Liver (tissue), 8 donors: ENCODE measurements at regions not wholly inside any gene's neighbourhood (a gene's known extent, or its start where the extent isn't known, plus 50 kb on each side); places are given as distances from the start of the nearest gene placed in this dataset.

Experiments
- DNase-seq: peaks from one replicate; pipeline ENCODE4 v3.0.0-alpha.2; 2017; ENCODE audit warnings: low spot score
- H3K27ac ChIP-seq, 2 donors: one replicate each; pipeline ENCODE4 v1.7.0; 2013; ENCODE audit warnings: inconsistent platforms in 2 of 2, low read length in 2 of 2, control low read depth in 1 of 2, low read depth in 1 of 2, mild to moderate bottlenecking in 1 of 2
- H3K27me3 ChIP-seq, 4 donors: one replicate each; pipeline versions ENCODE4 v1.6.1 to v1.7.0; 2013; ENCODE audit warnings: low read length in 3 of 4, inconsistent platforms in 1 of 4, mild to moderate bottlenecking in 1 of 4, moderate library complexity in 1 of 4; ENCODE audit not compliant: control insufficient read depth in 4 of 4, insufficient read depth in 4 of 4
- H3K36me3 ChIP-seq, 4 donors: one replicate each; pipeline versions ENCODE4 v1.6.1 to v1.7.0; 2013; ENCODE audit warnings: low read length in 3 of 4, mild to moderate bottlenecking in 3 of 4, low read depth in 1 of 4, moderate library complexity in 1 of 4; ENCODE audit not compliant: control insufficient read depth in 4 of 4, insufficient read depth in 3 of 4
- H3K4me1 ChIP-seq, 4 donors: one replicate each; pipeline versions ENCODE4 v1.6.1 to v1.7.0; 2013; ENCODE audit warnings: low read length in 3 of 4, mild to moderate bottlenecking in 3 of 4, moderate library complexity in 1 of 4; ENCODE audit not compliant: control insufficient read depth in 4 of 4, insufficient read depth in 4 of 4
- H3K4me3 ChIP-seq, 3 donors: one replicate each; pipeline versions ENCODE4 v1.6.1 to v1.7.0; 2013; ENCODE audit warnings: low read length in 3 of 3, control low read depth in 1 of 3, low read depth in 1 of 3, mild to moderate bottlenecking in 1 of 3
- H3K9ac ChIP-seq, 2 donors: one replicate each; pipeline ENCODE4 v1.7.0; 2013; ENCODE audit warnings: low read length in 2 of 2, mild to moderate bottlenecking in 2 of 2, moderate library complexity in 2 of 2, control low read depth in 1 of 2, low read depth in 1 of 2
- H3K9me3 ChIP-seq, 4 donors: one replicate each; pipeline versions ENCODE4 v1.6.1 to v1.7.0; 2013; ENCODE audit warnings: low read length in 3 of 4; ENCODE audit not compliant: control insufficient read depth in 4 of 4
- EGR1 ChIP-seq, 2 donors: IDR thresholded peaks; 2 replicates each; pipeline ENCODE4 v1.6.1; 2016 to 2018; ENCODE audit warnings: antibody characterized with exemption in 2 of 2, low read depth in 2 of 2
- FOXA1 ChIP-seq: IDR thresholded peaks from 2 replicates; pipeline ENCODE4 v1.6.1; 2016; ENCODE audit warnings: antibody characterized with exemption
- FOXA2 ChIP-seq: IDR thresholded peaks from 2 replicates; pipeline ENCODE4 v1.6.1; 2016; ENCODE audit warnings: antibody characterized with exemption
- GABPA ChIP-seq, 2 donors: IDR thresholded peaks in 1 of 2; conservative IDR thresholded peaks in 1 of 2; 2 replicates each; pipeline ENCODE4 v1.6.1; 2016; ENCODE audit warnings: antibody characterized with exemption in 2 of 2, mild to moderate bottlenecking in 1 of 2, moderate library complexity in 1 of 2
- HNF4A ChIP-seq, 2 donors: conservative IDR thresholded peaks; 2 replicates each; pipeline ENCODE4 v1.6.1; 2016; ENCODE audit warnings: antibody characterized with exemption in 2 of 2, mild to moderate bottlenecking in 2 of 2
- HNF4G ChIP-seq: IDR thresholded peaks from 2 replicates; pipeline ENCODE4 v1.6.1; 2016; ENCODE audit warnings: antibody characterized with exemption
- JUND ChIP-seq, 2 donors: IDR thresholded peaks; 2 replicates each; pipeline ENCODE4 v1.6.1; 2016; ENCODE audit warnings: antibody characterized with exemption in 2 of 2
- NR2F2 ChIP-seq: IDR thresholded peaks from 2 replicates; pipeline ENCODE4 v1.6.1; 2016; ENCODE audit warnings: antibody characterized with exemption
- RAD21 ChIP-seq, 2 donors: IDR thresholded peaks; 2 replicates each; pipeline ENCODE4 v1.6.1; 2016; ENCODE audit warnings: antibody characterized with exemption in 2 of 2, mild to moderate bottlenecking in 2 of 2
- RXRA ChIP-seq, 2 donors: IDR thresholded peaks; 2 replicates each; pipeline ENCODE4 v1.6.1; 2017 to 2018; ENCODE audit warnings: antibody characterized with exemption in 2 of 2, mild to moderate bottlenecking in 1 of 2
- SP1 ChIP-seq: IDR thresholded peaks from 2 replicates; pipeline ENCODE4 v1.6.1; 2018; ENCODE audit warnings: antibody characterized with exemption, mild to moderate bottlenecking
- TAF1 ChIP-seq: conservative IDR thresholded peaks from 2 replicates; pipeline ENCODE4 v1.6.1; 2016; ENCODE audit warnings: antibody characterized with exemption, mild to moderate bottlenecking
- YY1 ChIP-seq: IDR thresholded peaks from 2 replicates; pipeline ENCODE4 v1.6.1; 2016; ENCODE audit warnings: antibody characterized with exemption, mild to moderate bottlenecking
- WGBS: extraction: QIAGEN DNeasy Blood & Tissue Kit; methylation state at CpG from one replicate; pipeline ENCODE4 v1.1.7; 2013; 5-methylcytosine and 5-hydroxymethylcytosine counted together
- TF ChIP-seq, protein P1 (sequence below): IDR thresholded peaks from 2 replicates; pipeline ENCODE4 v1.6.1; 2016; ENCODE audit warnings: antibody characterized with exemption
- TF ChIP-seq, protein P2 (sequence below): IDR thresholded peaks from 2 replicates; pipeline ENCODE4 v1.6.1; 2016; ENCODE audit warnings: antibody characterized with exemption, mild to moderate bottlenecking
- TF ChIP-seq, protein P3 (sequence below): fragments of 150-350 bp; IDR thresholded peaks from 2 replicates; pipeline ENCODE4 v1.5.1; 2017; ENCODE audit warnings: improper control_type of control experiment, low read depth, low read length; ENCODE audit not compliant: missing input control
- TF ChIP-seq, protein P4 (sequence below): IDR thresholded peaks from 2 replicates; pipeline ENCODE4 v1.6.1; 2016; ENCODE audit warnings: antibody characterized with exemption
- TF ChIP-seq, protein P5 (sequence below): IDR thresholded peaks from 2 replicates; pipeline ENCODE4 v1.6.1; 2016; ENCODE audit warnings: antibody characterized with exemption
- donor health status: healthy.
- donor health status: healthy.
- donor health status: healthy.
- donor health status: healthy.
- donor health status: healthy.

DNA sequence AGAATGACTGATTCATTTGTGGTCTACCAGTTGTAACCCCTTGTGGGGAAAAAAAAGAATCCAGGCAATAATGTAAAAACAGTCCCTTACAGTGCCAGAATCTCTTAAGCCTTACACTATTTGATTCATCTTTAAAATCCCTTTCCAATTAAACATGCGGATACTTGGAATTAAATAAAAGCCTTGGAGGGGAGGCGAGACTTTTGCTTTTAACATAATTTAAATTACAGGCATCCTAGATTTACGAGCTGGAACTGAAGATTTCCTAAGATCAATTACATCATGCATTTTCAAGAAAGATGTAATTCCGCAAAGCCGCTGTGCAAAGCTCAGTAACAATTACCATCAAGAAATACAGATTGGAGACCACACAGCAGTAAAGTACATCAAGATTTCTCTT, 370.2 kb downstream of the MTRR start:
- no peaks in the 10 kb centered on the region for H3K27me3 ChIP-seq
- H3K9ac ChIP-seq, result no peak overlapping the region
- no peak for DNase-seq

DNA sequence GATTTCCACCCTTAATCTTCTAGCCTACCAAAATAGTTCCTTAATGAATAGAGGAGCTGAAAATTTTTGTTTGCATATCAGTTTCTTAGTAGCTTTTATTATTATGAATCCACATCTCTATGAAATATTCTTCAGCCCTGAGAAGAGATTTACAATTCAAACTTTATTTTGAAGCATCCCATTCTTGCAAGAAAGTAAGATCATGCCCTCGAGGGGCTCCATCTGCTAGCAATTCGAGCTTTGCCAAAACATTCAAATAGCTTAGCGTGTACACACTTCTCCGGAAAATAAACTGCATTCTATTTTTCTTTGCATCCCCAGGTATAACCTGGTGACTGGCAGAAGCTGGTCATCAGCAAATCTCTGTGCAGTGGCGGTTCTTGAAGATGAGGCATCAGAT, 370.7 kb downstream of the MTRR start:
- Histone ChIP-seq H3K36me3 (no peaks in the 10 kb centered on the region), H3K27me3 (no peaks in the 10 kb centered on the region), H3K4me1 (no peaks in the 10 kb centered on the region), H3K4me3 (no peak overlapping the region), H3K27ac (no peak overlapping the region), H3K9ac (no peak overlapping the region), H3K9me3 (no peaks in the 10 kb centered on the region)
- TF ChIP-seq, protein P1, sequence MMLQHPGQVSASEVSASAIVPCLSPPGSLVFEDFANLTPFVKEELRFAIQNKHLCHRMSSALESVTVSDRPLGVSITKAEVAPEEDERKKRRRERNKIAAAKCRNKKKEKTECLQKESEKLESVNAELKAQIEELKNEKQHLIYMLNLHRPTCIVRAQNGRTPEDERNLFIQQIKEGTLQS, result no peak
- no peak for TF ChIP-seq HNF4A (conservative IDR thresholded peaks at IDR 0.05)
- no peak for TF ChIP-seq JUND (IDR thresholded peaks at IDR 0.05)
- no peak for TF ChIP-seq RAD21 (IDR thresholded peaks at IDR 0.05)
- TF ChIP-seq EGR1 (IDR thresholded peaks at IDR 0.05; ENCODE audit: low read depth in 2 of 2), result no peak
- no peak for TF ChIP-seq TAF1
- TF ChIP-seq, protein P2, sequence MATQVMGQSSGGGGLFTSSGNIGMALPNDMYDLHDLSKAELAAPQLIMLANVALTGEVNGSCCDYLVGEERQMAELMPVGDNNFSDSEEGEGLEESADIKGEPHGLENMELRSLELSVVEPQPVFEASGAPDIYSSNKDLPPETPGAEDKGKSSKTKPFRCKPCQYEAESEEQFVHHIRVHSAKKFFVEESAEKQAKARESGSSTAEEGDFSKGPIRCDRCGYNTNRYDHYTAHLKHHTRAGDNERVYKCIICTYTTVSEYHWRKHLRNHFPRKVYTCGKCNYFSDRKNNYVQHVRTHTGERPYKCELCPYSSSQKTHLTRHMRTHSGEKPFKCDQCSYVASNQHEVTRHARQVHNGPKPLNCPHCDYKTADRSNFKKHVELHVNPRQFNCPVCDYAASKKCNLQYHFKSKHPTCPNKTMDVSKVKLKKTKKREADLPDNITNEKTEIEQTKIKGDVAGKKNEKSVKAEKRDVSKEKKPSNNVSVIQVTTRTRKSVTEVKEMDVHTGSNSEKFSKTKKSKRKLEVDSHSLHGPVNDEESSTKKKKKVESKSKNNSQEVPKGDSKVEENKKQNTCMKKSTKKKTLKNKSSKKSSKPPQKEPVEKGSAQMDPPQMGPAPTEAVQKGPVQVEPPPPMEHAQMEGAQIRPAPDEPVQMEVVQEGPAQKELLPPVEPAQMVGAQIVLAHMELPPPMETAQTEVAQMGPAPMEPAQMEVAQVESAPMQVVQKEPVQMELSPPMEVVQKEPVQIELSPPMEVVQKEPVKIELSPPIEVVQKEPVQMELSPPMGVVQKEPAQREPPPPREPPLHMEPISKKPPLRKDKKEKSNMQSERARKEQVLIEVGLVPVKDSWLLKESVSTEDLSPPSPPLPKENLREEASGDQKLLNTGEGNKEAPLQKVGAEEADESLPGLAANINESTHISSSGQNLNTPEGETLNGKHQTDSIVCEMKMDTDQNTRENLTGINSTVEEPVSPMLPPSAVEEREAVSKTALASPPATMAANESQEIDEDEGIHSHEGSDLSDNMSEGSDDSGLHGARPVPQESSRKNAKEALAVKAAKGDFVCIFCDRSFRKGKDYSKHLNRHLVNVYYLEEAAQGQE, result no peak
- TF ChIP-seq HNF4G, result no peak
- TF ChIP-seq YY1, result no peak
- TF ChIP-seq, protein P3, sequence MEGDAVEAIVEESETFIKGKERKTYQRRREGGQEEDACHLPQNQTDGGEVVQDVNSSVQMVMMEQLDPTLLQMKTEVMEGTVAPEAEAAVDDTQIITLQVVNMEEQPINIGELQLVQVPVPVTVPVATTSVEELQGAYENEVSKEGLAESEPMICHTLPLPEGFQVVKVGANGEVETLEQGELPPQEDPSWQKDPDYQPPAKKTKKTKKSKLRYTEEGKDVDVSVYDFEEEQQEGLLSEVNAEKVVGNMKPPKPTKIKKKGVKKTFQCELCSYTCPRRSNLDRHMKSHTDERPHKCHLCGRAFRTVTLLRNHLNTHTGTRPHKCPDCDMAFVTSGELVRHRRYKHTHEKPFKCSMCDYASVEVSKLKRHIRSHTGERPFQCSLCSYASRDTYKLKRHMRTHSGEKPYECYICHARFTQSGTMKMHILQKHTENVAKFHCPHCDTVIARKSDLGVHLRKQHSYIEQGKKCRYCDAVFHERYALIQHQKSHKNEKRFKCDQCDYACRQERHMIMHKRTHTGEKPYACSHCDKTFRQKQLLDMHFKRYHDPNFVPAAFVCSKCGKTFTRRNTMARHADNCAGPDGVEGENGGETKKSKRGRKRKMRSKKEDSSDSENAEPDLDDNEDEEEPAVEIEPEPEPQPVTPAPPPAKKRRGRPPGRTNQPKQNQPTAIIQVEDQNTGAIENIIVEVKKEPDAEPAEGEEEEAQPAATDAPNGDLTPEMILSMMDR, result no peak
- TF ChIP-seq, protein P4, sequence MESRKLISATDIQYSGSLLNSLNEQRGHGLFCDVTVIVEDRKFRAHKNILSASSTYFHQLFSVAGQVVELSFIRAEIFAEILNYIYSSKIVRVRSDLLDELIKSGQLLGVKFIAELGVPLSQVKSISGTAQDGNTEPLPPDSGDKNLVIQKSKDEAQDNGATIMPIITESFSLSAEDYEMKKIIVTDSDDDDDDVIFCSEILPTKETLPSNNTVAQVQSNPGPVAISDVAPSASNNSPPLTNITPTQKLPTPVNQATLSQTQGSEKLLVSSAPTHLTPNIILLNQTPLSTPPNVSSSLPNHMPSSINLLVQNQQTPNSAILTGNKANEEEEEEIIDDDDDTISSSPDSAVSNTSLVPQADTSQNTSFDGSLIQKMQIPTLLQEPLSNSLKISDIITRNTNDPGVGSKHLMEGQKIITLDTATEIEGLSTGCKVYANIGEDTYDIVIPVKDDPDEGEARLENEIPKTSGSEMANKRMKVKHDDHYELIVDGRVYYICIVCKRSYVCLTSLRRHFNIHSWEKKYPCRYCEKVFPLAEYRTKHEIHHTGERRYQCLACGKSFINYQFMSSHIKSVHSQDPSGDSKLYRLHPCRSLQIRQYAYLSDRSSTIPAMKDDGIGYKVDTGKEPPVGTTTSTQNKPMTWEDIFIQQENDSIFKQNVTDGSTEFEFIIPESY, result no peak
- TF ChIP-seq RXRA (IDR thresholded peaks at IDR 0.05), result no peak
- TF ChIP-seq SP1, result no peak
- TF ChIP-seq, protein P5, sequence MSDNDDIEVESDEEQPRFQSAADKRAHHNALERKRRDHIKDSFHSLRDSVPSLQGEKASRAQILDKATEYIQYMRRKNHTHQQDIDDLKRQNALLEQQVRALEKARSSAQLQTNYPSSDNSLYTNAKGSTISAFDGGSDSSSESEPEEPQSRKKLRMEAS, result no peak
- no peak for TF ChIP-seq NR2F2
- no peak for TF ChIP-seq FOXA2
- DNase-seq, result no peak
- WGBS, result 67% methylated on average over 5 of the region's 5 CpGs

More for the DNA sequence above, 370.2 kb downstream of the MTRR start:
- H3K9me3 ChIP-seq, result no peaks in the 10 kb centered on the region
- H3K27ac ChIP-seq, result no peak overlapping the region
- TF ChIP-seq, protein P3, result no peak
- no peak for TF ChIP-seq HNF4G
- TF ChIP-seq FOXA1, result no peak
- TF ChIP-seq, protein P1, result no peak
- no peak for TF ChIP-seq GABPA (IDR thresholded peaks at IDR 0.05 in 1 of 2, conservative IDR thresholded peaks at IDR 0.05 in 1 of 2)
- H3K4me1 ChIP-seq, result no peaks in the 10 kb centered on the region
- H3K4me3 ChIP-seq, result no peak overlapping the region
- H3K36me3 ChIP-seq, result no peaks in the 10 kb centered on the region
- WGBS, result 75% methylated on average over 5 of the region's 5 CpGs
